HT1080 (cell line): ENCODE measurements at regions not wholly inside any gene's neighbourhood (a gene's known extent, or its start where the extent isn't known, plus 50 kb on each side); places are given as distances from the start of the nearest gene placed in this dataset.
A peak's percentile ranks its signal among the peaks of the same experiment; 100 is the strongest.

Experiments used
- DNase-seq: peaks from one replicate; pipeline ENCODE4 v3.0.0-alpha.2; 2015; ENCODE audit warnings: low read depth

DNA sequence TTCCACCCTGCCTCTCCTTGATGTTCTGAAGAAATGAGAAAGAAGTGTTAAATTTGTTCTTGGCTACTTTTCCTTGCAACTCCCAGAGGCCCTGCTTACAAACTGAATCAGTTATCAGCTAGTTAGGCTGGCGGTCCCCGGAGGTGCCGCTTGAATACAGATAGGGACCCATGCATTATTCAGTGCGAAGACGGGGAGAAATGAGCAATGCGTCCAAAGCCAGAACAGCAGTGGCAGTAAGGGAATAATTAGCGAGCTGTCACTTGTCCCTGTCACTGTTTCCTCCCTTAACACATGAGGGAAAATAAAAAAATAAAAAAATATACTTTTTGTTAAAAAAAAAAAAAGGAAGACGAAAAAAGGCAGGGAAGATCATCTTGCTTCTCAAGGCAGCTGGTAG is 528.1 kb downstream of the MN1 start:
- DNase-seq, result no peak

DNA sequence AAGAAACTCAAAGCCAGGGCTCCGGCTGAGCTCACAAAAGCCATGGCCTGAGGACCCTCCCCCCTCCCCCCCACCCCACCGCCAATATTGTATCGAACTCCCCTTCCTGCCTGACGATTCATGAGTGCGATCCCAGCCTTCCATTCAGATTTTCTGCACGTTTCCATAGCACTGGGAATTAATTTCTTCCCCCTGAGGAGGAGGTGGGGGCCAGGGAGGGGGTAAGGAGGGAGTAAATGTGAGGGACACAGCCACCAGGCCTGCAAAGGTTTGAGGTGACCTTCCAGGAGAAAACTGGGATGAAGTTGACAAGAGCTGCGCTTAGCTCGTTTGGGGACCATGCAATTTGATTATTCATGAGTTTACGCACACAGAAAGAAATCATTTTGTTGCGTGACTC is 527.7 kb downstream of the MN1 start:
- no peak for DNase-seq

DNA sequence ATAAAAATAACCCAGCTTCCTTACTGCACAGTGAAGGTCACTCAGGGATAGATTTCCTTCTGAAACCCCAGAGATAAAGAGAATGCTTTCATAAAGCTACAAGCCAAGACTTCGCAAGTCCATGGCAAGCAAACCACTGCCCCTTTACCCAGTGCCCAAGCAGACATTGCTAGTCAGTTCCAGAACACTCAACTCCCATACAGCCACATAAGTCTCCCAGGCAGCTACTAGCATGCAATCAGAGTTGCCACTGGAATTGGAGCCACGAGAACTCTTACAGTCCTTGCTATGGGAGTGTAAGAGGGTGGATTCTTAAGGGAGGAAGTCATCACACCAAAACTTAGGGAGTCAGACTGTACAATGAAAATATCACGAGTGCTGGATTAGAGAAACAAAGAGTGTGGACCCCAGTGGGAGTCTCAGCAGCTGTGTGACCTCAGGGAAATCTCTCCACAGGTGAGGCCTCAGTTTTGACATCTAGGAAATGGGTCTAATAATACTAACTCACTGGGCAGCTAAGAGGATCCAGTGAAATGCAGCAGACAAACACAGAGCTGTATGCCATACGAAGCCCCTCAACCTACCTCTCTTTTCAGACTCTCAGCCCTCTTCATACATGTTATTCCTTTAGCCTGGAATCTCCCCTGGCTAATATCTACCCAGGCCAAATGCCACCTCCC is 526.6 kb downstream of the MN1 start:
- DNase-seq, result no peak

DNA sequence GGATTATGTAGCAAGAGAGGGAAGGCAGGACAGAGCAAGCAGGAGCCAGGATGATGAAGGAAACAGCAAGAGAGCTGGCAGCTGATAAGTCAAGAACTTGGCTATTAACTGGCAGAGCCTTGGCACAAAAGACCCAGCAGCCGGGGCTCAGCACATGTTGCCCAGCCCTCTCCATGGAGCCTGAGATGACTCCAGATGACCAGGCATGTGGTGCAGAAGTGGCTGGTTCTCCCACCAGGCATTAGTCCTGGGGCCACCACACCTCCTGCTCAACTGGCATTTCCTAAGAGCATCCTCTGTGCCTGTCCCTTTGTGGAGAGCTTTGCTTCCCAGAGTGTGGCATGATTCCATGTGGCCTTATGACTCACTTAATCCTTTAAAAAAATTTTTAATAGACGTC is 522.6 kb downstream of the MN1 start:
- no peak for DNase-seq

DNA sequence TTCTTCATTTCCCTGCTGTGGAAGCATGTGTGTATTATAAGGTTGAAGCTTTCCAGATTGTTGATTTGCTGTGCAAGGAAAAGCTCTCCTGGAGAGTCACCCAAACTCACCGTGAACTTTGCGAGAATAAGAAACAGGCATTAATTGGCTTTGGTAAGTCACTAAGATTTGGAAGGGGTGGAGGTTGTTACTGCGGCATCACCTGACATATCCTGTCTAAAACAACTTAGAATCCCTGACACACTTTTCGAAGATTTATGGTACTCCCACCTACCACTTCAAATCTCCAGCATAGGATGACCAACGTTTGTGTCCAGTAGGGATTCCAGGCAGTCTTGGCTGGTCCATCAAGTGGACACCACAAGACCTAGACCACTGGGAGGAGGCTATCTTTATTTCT is 518.3 kb downstream of the MN1 start:
- no peak for DNase-seq

DNA sequence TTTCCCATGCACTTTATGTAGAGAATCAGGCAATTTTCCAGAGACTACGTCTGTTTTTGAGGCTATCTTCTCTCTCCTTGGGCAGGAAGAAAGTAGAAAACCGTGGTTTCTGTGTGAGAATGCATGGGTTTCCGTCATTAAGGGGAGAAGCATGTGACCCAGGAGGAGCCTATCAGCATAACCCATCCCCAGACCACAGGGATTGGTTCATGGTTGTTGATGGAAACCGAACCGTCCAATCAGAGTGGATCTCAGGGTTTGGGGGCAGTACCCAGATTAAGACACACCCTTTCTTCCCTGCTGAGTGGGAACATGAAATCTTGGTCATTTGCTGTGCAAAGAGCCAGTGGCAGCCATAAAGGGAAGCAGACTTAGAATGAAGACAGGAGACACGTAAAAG is 517.8 kb downstream of the MN1 start:
- DNase-seq, result peak; percentile 26

DNA sequence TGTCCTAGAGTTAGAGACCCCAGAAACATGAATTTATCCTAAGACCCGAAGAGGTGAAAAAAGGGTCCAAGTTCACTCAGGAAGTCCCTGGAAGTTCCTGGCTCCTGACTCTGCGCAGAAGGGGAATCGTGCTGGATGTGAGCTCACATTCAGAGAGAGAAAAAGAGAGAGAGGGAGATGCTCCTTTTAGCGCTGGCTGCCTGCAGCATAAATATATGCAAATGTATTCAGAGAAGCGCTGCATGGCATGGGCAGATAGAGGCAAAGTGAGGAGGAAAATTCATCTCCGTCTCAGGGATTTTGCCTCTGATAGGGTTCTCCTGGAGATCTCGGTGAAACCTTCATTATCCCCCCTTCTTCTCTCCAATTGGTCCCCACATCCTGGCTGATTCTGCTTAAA is 517.2 kb downstream of the MN1 start:
- DNase-seq, result no peak

DNA sequence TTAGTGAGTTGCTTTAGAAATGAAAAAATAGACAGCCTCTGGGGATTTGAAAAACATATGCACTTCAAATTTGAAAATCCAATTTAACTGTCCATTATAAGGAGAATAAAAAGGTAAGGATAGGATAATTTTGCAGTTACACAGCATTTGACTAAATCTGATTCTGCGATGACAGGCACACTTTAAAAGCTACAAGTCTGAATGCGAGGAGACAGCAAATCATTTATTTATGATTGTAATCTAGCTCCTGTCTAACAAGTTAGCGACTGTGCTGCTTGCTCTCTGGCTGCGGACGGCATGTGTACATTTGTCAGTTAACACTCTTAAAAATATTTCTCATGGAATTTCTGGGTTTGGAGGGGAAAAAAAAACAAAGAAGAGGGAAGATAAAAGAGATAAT is 514.8 kb downstream of the MN1 start:
- no peak for DNase-seq

DNA sequence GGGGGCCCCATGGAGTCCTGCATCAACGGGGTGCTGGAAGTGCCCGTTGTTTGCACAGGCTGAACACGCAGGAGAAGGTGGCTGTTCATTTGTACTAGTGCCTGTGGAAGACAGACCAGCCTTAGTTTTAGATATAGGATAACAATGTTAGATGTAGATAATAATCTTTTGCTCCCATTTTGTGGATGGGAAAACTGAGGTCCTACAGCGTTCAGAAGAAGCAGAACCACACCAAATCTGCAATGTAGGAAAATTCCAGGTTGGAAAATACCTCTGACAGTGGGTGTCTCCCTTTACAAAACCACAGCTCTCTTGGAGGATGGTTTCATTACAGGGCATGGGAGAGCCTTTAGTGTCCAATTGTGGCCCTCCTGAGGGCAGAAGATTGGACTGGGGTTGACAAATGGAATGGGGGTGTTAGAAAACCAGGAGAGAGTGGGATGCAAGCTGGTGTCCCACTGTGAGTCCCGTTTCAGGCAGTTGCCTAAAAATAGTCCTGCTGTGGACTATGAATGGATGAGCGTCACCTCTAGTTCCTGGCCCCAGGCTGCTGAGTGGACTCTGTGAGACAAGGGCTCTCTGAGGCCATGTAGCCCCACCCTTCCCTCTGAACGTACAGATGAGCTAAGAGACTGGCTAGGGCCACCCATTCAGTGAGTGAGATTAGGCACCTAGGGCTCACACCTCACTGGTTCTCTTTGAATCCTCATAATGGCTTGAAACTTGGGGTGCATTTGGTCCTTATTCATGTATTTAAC is 508.8 kb downstream of the MN1 start:
- DNase-seq, result no peak

DNA sequence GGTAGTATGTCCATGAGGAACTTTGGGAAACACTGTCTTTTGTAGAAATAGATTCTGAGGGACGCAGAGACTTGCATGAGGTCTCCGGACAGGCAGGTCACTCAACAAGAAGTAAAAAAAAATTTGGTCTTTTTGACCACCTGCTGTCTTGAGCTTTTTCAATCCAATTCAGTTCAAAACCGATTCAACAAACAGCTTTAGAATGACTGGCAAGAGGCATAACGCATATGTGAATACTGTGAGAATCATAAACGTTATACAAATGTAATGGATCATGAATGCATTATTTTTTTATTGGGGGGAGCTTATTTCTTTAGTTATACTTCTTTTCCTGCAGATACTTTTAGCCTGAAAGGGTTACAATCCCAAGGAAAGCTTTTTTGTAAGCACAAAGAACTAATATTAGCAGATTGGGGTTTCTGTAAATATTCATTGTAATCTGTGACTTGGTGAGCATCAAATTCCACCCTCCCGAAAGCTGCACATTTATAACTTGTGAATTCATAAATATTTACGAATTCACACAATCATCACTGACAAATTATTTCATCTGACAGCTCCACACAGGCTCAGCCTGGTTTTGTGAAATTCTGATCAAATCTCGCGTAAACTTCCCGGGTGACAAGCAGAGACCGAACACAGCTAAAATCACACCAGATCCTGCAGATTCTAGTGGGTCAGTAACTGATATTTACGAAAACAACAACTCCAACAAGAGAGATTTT is 507.7 kb downstream of the MN1 start:
- DNase-seq, result no peak

DNA sequence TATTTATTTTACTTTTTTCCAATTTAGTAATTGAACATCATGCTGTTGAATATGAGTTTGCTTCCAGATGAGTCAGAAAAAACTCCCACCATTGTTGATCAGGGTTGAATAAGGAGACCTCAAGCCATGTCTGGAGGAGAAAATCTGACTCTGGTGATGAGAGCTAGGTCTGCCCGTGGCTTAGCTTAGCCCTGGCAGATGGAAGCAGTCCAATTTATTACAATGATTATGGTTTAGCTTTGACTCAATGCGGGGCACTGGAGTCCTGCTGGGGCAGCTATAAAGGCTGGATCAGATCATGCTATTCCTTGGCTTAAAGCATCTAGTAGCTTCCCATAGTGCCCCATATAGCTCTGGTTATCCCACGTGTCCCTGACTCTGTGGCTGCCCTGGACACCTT is 506.5 kb downstream of the MN1 start:
- DNase-seq, result no peak

DNA sequence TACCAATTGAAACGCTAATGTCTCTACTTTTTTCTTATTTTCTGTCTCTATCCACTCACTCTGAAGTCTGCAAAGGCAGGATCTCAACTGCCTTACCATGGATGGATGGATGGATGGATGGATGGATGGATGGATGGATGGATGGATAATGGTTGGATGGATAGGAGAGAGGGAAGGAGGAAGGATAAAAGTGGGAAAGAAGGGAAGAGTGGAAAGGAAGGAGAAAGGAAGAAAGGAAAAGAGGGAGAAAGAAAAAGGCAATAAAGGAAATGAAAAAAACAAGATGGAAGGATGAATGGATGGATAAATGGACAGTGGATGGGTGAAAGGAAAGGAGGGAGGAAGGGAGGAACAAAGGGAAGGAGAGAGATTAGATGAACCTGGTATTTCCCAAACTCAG is 506.0 kb downstream of the MN1 start:
- no peak for DNase-seq

DNA sequence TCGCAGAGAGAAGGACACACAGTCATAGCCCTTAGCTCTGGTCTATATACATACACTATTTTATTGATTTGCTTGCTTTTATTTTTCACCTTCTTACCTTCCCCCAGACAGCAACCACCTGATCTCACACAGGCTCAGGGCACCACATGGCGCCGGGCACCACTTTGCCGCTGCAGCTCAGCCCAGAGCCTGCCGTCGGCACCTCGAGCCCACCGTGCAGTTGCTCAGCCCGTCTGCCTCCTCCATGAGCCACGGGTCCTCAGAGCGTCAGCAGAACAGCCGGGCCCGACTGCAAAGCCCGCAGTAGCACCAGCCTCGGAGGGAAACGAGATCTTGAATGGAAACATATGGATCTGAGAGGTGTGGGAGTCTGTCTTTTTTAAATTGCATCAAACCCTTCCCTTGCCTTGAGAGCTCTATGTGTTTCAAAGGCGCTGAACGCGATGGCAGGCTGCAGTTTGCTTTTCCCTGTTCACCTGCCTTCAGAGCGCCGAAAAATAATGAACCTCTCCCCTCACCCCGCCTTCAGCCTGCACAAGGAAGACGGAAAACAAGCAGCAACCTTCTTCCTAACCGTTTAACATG is 505.4 kb downstream of the MN1 start:
- DNase-seq, result no peak

DNA sequence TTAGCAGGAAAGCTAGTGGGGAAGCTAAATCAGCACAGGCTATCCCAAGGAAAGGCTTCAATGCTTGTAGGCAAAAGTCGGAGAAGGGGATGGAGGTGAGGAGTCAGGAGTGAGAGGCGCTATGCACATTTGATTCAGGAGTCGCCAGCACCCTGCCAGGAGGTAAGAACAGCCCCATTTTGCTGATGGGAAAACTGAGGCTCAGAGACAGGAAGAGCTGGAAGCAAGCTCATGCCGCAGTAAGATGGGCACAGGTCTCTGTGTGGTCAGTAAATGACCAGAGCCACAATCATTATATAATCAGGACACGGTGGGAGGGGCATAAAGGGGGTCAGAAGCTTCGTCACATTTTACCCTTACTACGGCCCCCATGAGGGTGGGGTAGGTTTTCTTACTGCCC is 504.4 kb downstream of the MN1 start:
- DNase-seq, result no peak

DNA sequence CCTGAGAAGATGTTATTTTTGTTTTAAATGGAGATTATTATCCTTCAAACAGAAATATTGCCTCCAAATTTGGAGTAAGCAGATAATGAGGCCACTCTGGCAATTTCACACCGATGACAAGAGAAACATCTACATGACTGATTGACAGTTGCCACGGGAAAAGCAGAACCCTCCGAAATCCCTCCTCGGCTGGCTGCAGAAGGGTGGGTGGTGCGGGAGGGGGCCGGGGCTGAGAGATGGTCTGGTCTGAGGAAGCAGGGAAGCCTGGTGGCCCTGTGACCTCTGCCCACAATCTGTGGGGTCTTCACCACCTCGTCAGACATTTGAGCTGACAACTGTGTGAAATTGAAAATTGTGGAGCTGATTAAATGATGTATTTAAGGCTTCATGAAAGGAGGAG is 503.2 kb downstream of the MN1 start:
- DNase-seq, result no peak

DNA sequence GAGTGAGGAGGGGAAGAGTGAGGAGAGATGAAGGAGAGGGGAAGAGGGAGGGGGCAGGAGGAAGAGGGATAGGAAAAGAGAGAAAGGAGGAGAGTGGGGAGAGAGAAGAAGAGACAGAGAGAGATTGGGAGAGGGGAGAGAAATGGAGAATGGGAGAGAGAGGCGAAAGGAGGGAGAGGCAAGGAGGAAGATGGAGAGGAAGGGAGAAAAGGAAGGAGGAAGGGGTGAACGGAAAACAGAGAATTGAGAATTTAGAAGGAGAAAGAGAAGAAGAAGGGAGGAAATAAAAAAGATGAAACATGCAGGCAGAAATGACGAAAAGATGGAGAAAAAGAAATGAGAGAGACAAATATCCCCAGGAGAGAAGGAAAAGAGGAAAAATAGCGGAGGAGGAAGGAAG is 502.8 kb downstream of the MN1 start:
- no peak for DNase-seq

DNA sequence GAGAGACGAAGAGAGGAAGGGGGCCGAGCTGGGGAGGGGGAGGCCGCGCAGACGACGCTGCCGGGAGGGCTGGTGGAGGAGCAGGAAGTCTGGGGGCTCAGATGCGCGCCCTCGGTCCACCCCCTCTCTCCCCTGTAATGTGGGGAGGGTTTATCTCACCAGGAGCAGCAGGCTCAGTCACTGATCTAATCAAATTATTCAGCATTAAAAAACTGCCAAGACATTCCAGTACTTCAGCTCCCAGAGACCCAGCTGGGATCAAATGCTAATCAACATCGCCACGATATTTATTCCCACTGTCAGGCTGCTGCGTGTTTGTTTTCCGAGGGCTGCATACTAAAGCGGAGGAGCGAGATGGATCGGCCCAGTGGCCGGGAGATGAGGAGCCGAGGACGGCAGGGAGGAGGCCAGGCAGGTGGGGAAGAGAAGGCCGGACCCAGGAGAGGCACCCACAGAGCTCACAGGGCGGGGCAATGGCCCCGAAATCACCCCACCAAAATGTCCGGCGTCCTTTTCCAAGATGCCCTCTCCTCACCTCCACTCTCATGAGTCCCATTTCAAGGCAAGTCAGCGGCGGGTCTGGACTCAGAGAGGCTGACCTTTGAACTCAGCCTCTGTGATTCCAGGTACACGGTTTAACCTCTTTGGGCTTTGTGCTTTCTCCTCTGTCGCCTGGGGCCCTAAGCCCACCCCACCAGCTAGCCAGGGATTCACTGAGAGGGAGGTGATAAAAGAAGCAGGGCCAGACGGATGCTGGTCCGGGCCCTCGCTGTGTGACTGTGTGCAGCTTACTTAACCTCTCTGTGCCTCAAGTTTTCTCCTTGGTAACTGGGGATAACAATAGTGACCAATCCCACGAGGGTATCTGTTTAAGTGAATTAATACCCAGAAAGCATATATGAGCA is 502.1 kb downstream of the MN1 start:
- DNase-seq, result no peak

DNA sequence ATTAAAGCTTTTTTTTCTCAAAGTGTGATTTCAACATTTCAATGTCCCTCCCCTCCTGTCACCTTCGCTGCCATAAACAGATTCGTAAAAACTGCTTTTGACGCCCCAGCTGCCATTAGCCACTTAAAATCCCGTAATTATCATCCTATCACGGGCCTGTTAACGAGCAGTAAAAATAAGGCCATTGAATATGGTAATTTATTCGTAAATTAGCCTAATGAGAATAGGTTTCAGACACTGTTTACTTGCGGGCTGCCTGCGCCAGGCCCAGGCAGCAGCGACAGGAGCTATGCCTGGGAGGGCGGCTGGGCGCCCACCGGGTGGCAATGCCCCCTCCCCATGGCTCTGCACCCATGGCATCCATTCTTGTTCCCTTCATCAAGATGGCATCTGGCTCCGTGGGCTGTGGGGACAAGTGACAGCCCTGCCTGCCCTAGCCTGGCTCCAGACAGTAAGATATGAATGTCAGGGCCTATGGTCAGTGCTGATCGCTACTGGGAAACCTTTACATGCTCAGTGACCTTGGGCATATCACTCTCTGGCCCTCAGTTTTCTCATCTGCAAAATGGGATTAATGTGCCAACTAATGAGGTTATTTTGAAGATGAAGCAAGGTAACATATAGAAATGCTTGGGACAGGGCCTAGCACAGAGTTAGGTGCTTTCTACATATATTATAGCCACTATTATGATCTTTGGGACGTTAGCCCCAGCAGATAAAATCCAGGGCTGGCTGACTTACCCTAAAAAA is 500.8 kb downstream of the MN1 start:
- DNase-seq, result no peak

DNA sequence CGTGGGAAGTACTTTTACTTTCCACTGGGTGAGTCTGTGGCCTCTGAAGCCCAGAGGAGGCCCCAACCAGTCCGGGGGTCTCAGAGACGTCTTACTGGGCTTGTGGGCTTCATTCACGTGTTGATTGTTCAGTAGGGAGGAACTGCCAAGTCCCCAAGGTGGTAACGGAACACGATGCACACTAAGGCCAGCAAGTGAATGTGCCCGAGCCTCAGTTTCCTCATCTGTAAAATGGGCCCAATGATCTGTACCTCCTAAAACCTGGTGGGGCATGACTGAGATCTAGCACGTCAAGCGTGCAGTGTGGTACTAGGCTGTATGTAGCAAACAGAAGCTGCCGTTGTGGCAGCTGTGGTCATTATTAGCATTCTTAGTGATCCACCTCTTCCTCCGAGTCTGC is 499.1 kb downstream of the MN1 start:
- no peak for DNase-seq

DNA sequence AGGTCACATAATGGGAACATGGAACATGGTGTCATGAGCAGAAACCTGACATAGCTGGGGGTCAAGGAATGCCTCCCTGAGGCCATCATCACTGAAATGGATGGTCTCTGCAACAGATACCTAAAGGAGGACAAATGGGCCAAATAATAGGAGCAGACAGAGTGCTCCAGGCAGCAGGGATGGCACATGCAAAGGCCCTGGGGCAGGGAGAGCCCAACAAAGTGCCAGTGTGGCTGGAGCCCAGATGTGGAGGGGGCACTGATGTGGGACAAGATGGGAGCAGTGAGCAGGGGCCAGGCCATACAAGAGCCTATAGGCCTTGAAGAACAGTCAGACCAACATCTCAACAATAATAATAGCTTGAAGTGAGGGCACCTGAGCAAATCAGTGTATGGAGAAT is 497.8 kb downstream of the MN1 start:
- no peak for DNase-seq

DNA sequence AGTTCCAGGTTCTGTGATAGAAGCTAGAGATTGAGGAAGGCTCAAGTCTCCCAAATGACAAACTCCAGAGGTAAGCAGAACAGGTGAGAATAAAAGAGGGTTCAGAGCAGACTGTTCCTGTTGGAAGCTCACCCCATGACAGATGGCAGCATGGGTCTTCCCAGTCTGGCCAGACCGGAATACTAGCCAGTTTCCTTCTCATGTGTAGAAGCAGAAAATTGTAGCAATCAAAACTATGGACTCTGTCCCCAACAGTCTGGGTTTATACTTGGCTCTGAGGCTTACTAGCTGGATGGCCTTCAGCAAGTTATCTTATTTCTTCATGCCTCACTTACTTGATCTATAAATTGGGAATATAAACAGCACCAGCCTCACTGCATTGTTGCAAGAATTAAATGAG is 494.8 kb downstream of the MN1 start:
- no peak for DNase-seq
